ENCODE measurements at regions not wholly inside any gene's neighbourhood (a gene's known extent, or its start where the extent isn't known, plus 50 kb on each side); places are given as distances from the start of the nearest gene placed in this dataset.

DNA sequence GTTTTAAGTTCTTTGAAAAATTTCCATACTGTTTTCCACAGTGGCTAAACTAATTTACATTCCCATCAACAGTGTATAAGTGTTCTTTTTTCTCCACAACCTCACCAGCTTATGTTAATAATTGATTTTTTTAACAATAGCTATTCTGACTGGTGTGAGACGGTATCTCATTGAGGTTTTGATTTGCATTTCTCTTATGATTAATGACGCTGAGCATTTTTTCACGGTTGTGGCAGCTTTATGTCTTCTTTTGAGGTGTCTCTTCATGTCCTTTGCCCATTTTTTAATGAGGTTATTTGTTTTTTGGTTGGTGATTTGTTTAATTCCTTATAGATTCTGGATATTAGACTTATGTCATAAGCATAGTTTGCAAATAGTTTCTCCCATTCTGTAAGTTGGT lies 997.9 kb downstream of the SUCLG1 start:
- no peaks in the 10 kb centered on the region for H3K9me3 ChIP-seq
- DNase-seq (no peak), ATAC-seq (replicated peaks in 1 of 4) (no peak)
- Mint-ChIP-seq H3K36me3 (no peaks in the 10 kb centered on the region), H3K4me3 (no peak overlapping the region), H3K27ac (no peak overlapping the region), H3K4me1 (no peaks in the 10 kb centered on the region), H3K27me3 (no peaks in the 10 kb centered on the region), H3K9me3 (peaks cover 2 to 10% (median 5%) of the 10 kb centered on the region in 3 donors)
- H3K4me3 ChIP-seq (ENCODE audit: control insufficient read depth in 1 of 2, extremely low read depth in 1 of 2, low read length in 1 of 2) = no peak overlapping the region
- POLR2A ChIA-PET = interaction anchor here in 1 of 2 donors (0.6 kb wide), 1 partner anchor 81 kb away, joined by 4 read pairs; no protein-coding TSS in a partner anchor
- CTCF ChIA-PET = no interaction called here
- H3K36me3 ChIP-seq (ENCODE audit: control insufficient read depth in 2 of 2, extremely low read depth in 1 of 2, insufficient read depth in 1 of 2, low read length in 1 of 2) = no peaks in the 10 kb centered on the region
- no peak overlapping the region for H3K27ac ChIP-seq (ENCODE audit: low read length)
- no peaks in the 10 kb centered on the region for H3K4me1 ChIP-seq (ENCODE audit: control insufficient read depth in 1 of 2, extremely low read depth in 1 of 2, insufficient read depth in 2 of 2, low read length in 2 of 2)
- H3K27me3 ChIP-seq (replicated peaks in 1 of 2; ENCODE audit: control insufficient read depth in 2 of 2, extremely low read depth in 1 of 2, insufficient read depth in 2 of 2, low read length in 1 of 2) = no peaks in the 10 kb centered on the region
- 83% methylated on average over 2 of the region's 3 CpGs for WGBS (ENCODE audit: insufficient coverage)

DNA sequence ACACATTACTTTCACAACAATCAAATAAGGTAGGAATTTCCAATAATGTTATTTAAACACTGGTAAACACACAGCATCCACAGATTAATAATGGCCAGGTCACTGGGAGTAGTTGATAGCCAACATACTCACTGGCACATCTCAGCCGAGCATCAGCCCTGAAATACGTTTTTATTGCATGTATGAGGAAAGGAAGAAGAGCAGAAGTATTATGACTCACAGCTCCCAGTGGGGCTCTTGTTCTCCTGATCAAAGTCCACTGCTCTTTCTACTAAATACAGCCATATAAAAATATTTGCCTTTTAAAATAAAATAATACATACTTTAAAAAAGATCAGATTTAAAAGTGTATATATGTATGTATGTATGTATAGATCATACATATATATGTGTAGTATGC lies 999.6 kb downstream of the SUCLG1 start:
- ChIA-PET POLR2A (no interaction called here), CTCF (no interaction called here)
- Histone ChIP-seq H3K4me3 (ENCODE audit: control insufficient read depth in 1 of 2, extremely low read depth in 1 of 2, low read length in 1 of 2) (no peak overlapping the region), H3K27ac (ENCODE audit: low read length) (no peak overlapping the region), H3K27me3 (replicated peaks in 1 of 2; ENCODE audit: control insufficient read depth in 2 of 2, extremely low read depth in 1 of 2, insufficient read depth in 2 of 2, low read length in 1 of 2) (no peaks in the 10 kb centered on the region), H3K36me3 (ENCODE audit: control insufficient read depth in 2 of 2, extremely low read depth in 1 of 2, insufficient read depth in 1 of 2, low read length in 1 of 2) (no peaks in the 10 kb centered on the region), H3K4me1 (ENCODE audit: control insufficient read depth in 1 of 2, extremely low read depth in 1 of 2, insufficient read depth in 2 of 2, low read length in 2 of 2) (no peaks in the 10 kb centered on the region), H3K9me3 (no peaks in the 10 kb centered on the region)
- Mint-ChIP-seq H3K9me3 (peaks cover 2 to 10% (median 8%) of the 10 kb centered on the region in 3 donors), H3K4me3 (no peak overlapping the region), H3K36me3 (no peaks in the 10 kb centered on the region), H3K27me3 (no peaks in the 10 kb centered on the region), H3K4me1 (no peaks in the 10 kb centered on the region), H3K27ac (no peak overlapping the region)
- WGBS (ENCODE audit: insufficient coverage) = no CpG with 5 or more reads among the region's 2 CpGs
- no peak for DNase-seq
- ATAC-seq (replicated peaks in 1 of 4) = no peak

DNA sequence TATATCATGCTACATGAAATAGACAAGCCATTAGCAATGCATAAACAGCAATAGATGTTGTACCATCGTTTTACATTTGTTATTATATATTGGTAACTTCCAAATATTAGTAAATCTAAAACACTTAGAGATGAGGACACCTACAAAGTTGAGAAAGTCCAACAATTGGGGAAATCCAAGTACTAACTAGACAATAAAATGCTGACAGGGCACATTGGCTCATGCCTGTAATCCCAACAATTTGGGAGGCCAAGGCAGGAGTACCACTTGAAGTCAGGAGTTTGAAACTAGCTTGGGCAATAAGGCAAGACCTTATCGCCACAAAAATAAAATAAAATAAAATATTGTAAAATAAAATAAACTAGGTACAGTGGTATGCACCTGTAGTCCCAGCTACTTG lies 1023.1 kb downstream of the SUCLG1 start:
- peaks cover 0 to 16% (median 9%) of the 10 kb centered on the region in 3 donors for H3K9me3 Mint-ChIP-seq
- Histone ChIP-seq H3K4me3 (ENCODE audit: control insufficient read depth in 1 of 2, extremely low read depth in 1 of 2, low read length in 1 of 2) (no peak overlapping the region), H3K9me3 (no peaks in the 10 kb centered on the region), H3K4me1 (ENCODE audit: control insufficient read depth in 1 of 2, extremely low read depth in 1 of 2, insufficient read depth in 2 of 2, low read length in 2 of 2) (no peaks in the 10 kb centered on the region), H3K27ac (ENCODE audit: low read length) (no peak overlapping the region), H3K27me3 (replicated peaks in 1 of 2; ENCODE audit: control insufficient read depth in 2 of 2, extremely low read depth in 1 of 2, insufficient read depth in 2 of 2, low read length in 1 of 2) (no peaks in the 10 kb centered on the region), H3K36me3 (ENCODE audit: control insufficient read depth in 2 of 2, extremely low read depth in 1 of 2, insufficient read depth in 1 of 2, low read length in 1 of 2) (no peaks in the 10 kb centered on the region)
- no peaks in the 10 kb centered on the region for H3K4me1 Mint-ChIP-seq
- CTCF ChIA-PET = no interaction called here
- POLR2A ChIA-PET = no interaction called here
- ATAC-seq (replicated peaks in 1 of 4) (no peak), DNase-seq (no peak)
- H3K4me3 Mint-ChIP-seq = no peak overlapping the region
- H3K36me3 Mint-ChIP-seq = no peaks in the 10 kb centered on the region
- no peak overlapping the region for H3K27ac Mint-ChIP-seq
- no peaks in the 10 kb centered on the region for H3K27me3 Mint-ChIP-seq
- no CpG with 5 or more reads among the region's 2 CpGs for WGBS (ENCODE audit: insufficient coverage)

DNA sequence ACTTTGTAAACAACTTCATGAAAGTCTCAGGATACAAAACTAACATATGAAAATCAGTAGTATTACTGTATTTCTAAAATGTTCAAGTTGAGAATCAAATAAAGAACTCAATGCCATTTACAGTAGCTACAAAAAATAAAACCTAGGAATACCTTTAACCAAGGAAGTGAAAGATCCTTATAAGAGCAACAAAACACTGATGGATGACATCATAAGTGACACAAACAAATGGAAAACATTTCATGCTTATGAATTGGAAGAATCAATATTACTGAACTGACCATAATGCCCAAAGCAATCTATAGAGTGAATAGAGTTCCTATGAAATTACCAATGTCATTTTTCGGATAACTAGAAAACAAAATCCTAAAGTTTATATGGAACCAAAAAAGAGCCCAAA lies 1038.1 kb downstream of the SUCLG1 start:
- H3K27ac ChIP-seq (ENCODE audit: low read length) = no peak overlapping the region
- H3K36me3 Mint-ChIP-seq = no peaks in the 10 kb centered on the region
- H3K27me3 ChIP-seq (replicated peaks in 1 of 2; ENCODE audit: control insufficient read depth in 2 of 2, extremely low read depth in 1 of 2, insufficient read depth in 2 of 2, low read length in 1 of 2) = no peaks in the 10 kb centered on the region
- no peaks in the 10 kb centered on the region for H3K4me1 Mint-ChIP-seq
- no peaks in the 10 kb centered on the region for H3K36me3 ChIP-seq (ENCODE audit: control insufficient read depth in 2 of 2, extremely low read depth in 1 of 2, insufficient read depth in 1 of 2, low read length in 1 of 2)
- H3K4me3 Mint-ChIP-seq = no peak overlapping the region
- no peak overlapping the region for H3K27ac Mint-ChIP-seq
- DNase-seq (no peak), ATAC-seq (replicated peaks in 1 of 4) (no peak)
- H3K9me3 Mint-ChIP-seq = peaks cover 23 to 49% (median 32%) of the 10 kb centered on the region in 3 donors
- H3K4me3 ChIP-seq (ENCODE audit: control insufficient read depth in 1 of 2, extremely low read depth in 1 of 2, low read length in 1 of 2) = no peak overlapping the region
- no peaks in the 10 kb centered on the region for H3K4me1 ChIP-seq (ENCODE audit: control insufficient read depth in 1 of 2, extremely low read depth in 1 of 2, insufficient read depth in 2 of 2, low read length in 2 of 2)
- ChIA-PET CTCF (no interaction called here), POLR2A (no interaction called here)
- peaks cover 3% of the 10 kb centered on the region for H3K9me3 ChIP-seq
- H3K27me3 Mint-ChIP-seq = no peaks in the 10 kb centered on the region
- no CpG with 5 or more reads among the region's 1 CpG for WGBS (ENCODE audit: insufficient coverage)

DNA sequence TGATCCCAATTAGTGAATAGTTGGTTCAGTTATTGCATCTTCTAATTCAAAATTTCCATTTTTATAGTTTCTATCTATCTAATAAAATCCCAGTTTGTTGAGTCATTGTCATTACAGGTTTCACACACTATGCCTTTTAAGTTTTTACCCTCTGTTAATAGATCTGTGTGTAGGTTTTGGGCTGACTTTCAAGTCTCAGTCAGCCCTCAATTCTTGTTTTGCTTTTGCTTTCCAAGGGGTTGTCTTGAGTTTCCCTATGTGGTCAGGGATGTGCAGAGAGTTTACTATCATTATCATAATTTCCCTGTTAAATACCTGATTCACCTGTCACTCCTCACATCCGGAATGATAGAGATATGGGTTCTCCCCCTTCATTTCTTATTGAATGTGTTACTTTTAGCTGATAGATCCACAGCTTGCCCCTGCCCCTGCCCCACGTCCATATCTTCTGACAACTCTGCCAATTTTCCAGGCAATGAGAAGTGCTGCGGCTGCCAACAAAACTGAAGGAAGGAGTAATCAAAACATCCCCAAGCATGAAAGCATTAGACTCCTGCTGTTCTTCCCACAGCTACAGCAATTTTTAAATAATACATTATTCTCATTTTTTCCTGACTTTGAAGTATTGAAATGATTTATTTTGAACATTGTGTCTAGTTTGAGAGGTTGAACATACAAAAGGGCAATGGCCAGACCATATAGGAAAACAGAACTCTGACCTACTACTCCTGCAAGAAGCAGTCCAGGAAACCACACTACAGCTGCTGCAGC lies 1064.8 kb downstream of the SUCLG1 start:
- ATAC-seq (replicated peaks in 1 of 4) (no peak), DNase-seq (no peak)
- Mint-ChIP-seq H3K27ac (no peak overlapping the region), H3K4me3 (no peak overlapping the region), H3K9me3 (peaks cover 5 to 7% (median 6%) of the 10 kb centered on the region in 3 donors), H3K27me3 (no peaks in the 10 kb centered on the region), H3K4me1 (no peaks in the 10 kb centered on the region), H3K36me3 (no peaks in the 10 kb centered on the region)
- CTCF ChIA-PET = no interaction called here
- WGBS (ENCODE audit: insufficient coverage) = no CpG with 5 or more reads among the region's 3 CpGs
- Histone ChIP-seq H3K4me1 (ENCODE audit: control insufficient read depth in 1 of 2, extremely low read depth in 1 of 2, insufficient read depth in 2 of 2, low read length in 2 of 2) (no peaks in the 10 kb centered on the region), H3K4me3 (ENCODE audit: control insufficient read depth in 1 of 2, extremely low read depth in 1 of 2, low read length in 1 of 2) (no peak overlapping the region), H3K36me3 (ENCODE audit: control insufficient read depth in 2 of 2, extremely low read depth in 1 of 2, insufficient read depth in 1 of 2, low read length in 1 of 2) (no peaks in the 10 kb centered on the region), H3K27me3 (replicated peaks in 1 of 2; ENCODE audit: control insufficient read depth in 2 of 2, extremely low read depth in 1 of 2, insufficient read depth in 2 of 2, low read length in 1 of 2) (no peaks in the 10 kb centered on the region), H3K27ac (ENCODE audit: low read length) (no peak overlapping the region), H3K9me3 (no peaks in the 10 kb centered on the region)
- POLR2A ChIA-PET = no interaction called here

DNA sequence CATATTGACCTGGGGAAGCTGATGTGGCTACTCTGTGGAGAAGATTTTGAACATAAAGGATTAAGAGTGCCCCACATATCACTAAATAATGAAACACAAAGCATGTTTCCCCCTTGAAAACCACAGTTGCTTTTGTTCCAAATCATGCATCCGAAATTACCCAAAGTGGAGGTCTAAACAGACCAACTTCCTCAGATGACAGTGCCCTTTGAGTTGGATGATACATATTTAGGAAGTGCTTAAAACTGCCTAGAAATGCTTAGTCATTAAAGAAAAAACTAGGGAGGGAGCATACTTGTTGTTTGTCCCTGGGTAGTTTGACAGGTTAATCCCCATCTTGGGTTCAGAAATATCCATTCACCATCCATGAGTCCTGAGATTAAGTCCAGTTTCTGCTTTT lies 1070.3 kb downstream of the SUCLG1 start:
- Histone ChIP-seq H3K4me1 (ENCODE audit: control insufficient read depth in 1 of 2, extremely low read depth in 1 of 2, insufficient read depth in 2 of 2, low read length in 2 of 2) (no peaks in the 10 kb centered on the region), H3K36me3 (ENCODE audit: control insufficient read depth in 2 of 2, extremely low read depth in 1 of 2, insufficient read depth in 1 of 2, low read length in 1 of 2) (no peaks in the 10 kb centered on the region), H3K27me3 (replicated peaks in 1 of 2; ENCODE audit: control insufficient read depth in 2 of 2, extremely low read depth in 1 of 2, insufficient read depth in 2 of 2, low read length in 1 of 2) (no peaks in the 10 kb centered on the region), H3K27ac (ENCODE audit: low read length) (no peak overlapping the region), H3K4me3 (ENCODE audit: control insufficient read depth in 1 of 2, extremely low read depth in 1 of 2, low read length in 1 of 2) (no peak overlapping the region), H3K9me3 (no peaks in the 10 kb centered on the region)
- DNase-seq = no peak
- Mint-ChIP-seq H3K27ac (no peak overlapping the region), H3K27me3 (no peaks in the 10 kb centered on the region), H3K4me1 (no peaks in the 10 kb centered on the region), H3K9me3 (peaks cover 5 to 7% (median 6%) of the 10 kb centered on the region in 3 donors), H3K36me3 (no peaks in the 10 kb centered on the region), H3K4me3 (no peak overlapping the region)
- ChIA-PET CTCF (no interaction called here), POLR2A (no interaction called here)
- no peak for ATAC-seq (replicated peaks in 1 of 4)
- no CpG with 5 or more reads among the region's 1 CpG for WGBS (ENCODE audit: insufficient coverage)

DNA sequence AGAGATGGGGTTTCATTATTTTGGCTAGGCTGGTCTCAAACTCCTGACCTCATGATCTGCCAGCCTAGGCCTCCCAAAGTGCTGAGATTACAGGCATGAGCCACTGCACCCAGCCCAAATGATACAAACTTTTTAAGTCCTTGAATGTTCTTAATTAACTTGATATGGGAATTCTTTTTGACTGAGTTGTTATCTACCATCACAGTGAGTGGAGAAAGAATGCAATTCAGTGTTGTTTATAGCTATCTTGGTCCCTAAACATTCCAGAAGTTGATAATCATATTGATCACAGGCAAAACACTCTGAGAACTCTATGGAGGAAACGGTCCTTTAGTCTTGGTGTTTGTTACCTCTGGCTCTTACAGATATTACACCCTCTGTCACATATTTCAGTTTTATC lies 1072.5 kb downstream of the SUCLG1 start:
- no peaks in the 10 kb centered on the region for H3K4me1 ChIP-seq (ENCODE audit: control insufficient read depth in 1 of 2, extremely low read depth in 1 of 2, insufficient read depth in 2 of 2, low read length in 2 of 2)
- H3K27ac ChIP-seq (ENCODE audit: low read length) = no peak overlapping the region
- DNase-seq = no peak
- ATAC-seq (replicated peaks in 1 of 4) = no peak
- Mint-ChIP-seq H3K9me3 (peaks cover 13 to 19% (median 15%) of the 10 kb centered on the region in 3 donors), H3K4me3 (no peak overlapping the region), H3K4me1 (no peaks in the 10 kb centered on the region), H3K27ac (no peak overlapping the region), H3K36me3 (no peaks in the 10 kb centered on the region), H3K27me3 (no peaks in the 10 kb centered on the region)
- no peaks in the 10 kb centered on the region for H3K27me3 ChIP-seq (replicated peaks in 1 of 2; ENCODE audit: control insufficient read depth in 2 of 2, extremely low read depth in 1 of 2, insufficient read depth in 2 of 2, low read length in 1 of 2)
- H3K36me3 ChIP-seq (ENCODE audit: control insufficient read depth in 2 of 2, extremely low read depth in 1 of 2, insufficient read depth in 1 of 2, low read length in 1 of 2) = no peaks in the 10 kb centered on the region
- ChIA-PET CTCF (no interaction called here), POLR2A (interaction anchor here in 1 of 2 donors (0.5 kb wide), 1 partner anchor 27 kb away, joined by 6 read pairs; no protein-coding TSS in a partner anchor)
- no CpG with 5 or more reads among the region's 1 CpG for WGBS (ENCODE audit: insufficient coverage)
- H3K4me3 ChIP-seq (ENCODE audit: control insufficient read depth in 1 of 2, extremely low read depth in 1 of 2, low read length in 1 of 2) = no peak overlapping the region
- no peaks in the 10 kb centered on the region for H3K9me3 ChIP-seq
